ENCODE measurements at regions not wholly inside any gene's neighbourhood (a gene's known extent, or its start where the extent isn't known, plus 50 kb on each side); places are given as distances from the start of the nearest gene placed in this dataset.

GRCh38 chr15:95247071-95247984, 1016.0 kb downstream of the MCTP2 start:
- TF ChIP-seq CTCF (IDR thresholded peaks at IDR 0.05): no peak
- no peak for TF ChIP-seq POLR2A (IDR thresholded peaks at IDR 0.05)
- peak in 1 of 3 donors; percentile 66 for TF ChIP-seq POLR2AphosphoS5 (IDR thresholded peaks at IDR 0.05)
- TF ChIP-seq EP300 (IDR thresholded peaks at IDR 0.05): no peak

Measured in suprapubic skin (tissue), 4 donors.